CD4-positive, alpha-beta T cell treated with Interleukin-12 subunit alpha and Interleukin-12 subunit beta, for 1 hour (primary cell): ENCODE measurements at regions not wholly inside any gene's neighbourhood (a gene's known extent, or its start where the extent isn't known, plus 50 kb on each side); places are given as distances from the start of the nearest gene placed in this dataset.

Experiments
- DNase-seq: peaks from one replicate; pipeline ENCODE4 v3.0.0-alpha.2; 2020

GRCh38 chr16:64450177-64450576, 671.7 kb downstream of the CDH11 start:
- DNase-seq, result no peak

DNA sequence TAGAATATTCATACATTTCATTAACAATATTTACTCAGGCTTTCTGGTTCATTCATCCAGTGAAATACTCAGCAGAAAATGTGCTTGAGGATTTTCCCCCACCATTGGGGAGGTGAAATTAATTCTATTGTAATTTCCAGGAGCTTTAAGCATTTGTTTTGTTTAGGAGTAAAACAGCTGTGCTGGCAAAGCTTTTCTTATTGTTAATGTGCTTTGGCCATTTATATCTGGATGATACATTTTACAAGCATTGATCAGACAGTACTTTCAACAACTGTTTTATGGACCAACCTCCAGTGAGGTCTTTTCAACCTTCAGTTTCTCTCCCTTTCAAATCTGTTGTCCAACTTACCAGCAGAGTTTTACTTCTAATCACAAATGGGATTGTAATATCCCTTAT, 672.4 kb downstream of the CDH11 start:
- DNase-seq, result no peak

DNA sequence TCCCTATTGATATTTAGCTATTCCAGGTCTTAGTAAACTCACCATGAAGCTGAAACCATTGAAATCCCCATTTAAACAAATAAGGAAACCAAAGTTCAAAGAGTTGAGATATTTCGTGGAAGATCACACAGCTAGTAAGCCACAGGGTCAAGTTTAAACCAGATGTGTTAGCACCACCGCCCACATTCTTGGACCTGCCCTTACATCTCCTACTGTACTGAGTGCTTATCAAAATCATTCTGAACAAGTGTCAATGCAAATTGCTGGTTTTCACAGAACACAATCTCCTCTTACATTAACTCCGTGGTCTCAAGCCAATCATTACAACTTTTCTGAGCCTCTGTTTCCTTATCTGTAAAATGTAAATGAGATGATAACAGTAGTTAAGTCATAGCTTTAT, 676.2 kb downstream of the CDH11 start:
- DNase-seq, result no peak

- no peak for DNase-seq
Observed at GRCh38 chr16:64445245-64445644, 676.6 kb downstream of the CDH11 start.

- DNase-seq, result no peak
Observed at GRCh38 chr16:64440421-64440831, 681.4 kb downstream of the CDH11 start.

DNA sequence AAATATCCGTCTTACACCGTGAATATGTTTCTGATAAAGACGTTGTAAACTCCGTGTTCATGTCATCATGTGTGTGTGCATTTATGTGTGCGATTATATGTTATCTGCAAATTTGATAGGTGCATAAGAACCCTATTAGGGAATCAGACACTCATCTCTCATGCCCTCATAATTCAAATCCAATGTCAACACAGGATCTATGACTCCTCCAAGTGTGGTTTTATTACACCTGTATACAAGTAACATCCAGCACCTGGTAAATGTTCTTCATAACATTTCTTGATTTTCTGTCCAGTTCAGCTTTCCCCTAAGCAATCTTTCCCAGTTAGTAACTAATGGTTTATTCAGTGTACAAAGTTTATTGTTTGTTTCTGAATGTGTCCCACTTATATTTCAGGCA, 681.9 kb downstream of the CDH11 start:
- no peak for DNase-seq

- DNase-seq, result no peak
Observed at GRCh38 chr16:64437706-64438324, 684.0 kb downstream of the CDH11 start.

DNA sequence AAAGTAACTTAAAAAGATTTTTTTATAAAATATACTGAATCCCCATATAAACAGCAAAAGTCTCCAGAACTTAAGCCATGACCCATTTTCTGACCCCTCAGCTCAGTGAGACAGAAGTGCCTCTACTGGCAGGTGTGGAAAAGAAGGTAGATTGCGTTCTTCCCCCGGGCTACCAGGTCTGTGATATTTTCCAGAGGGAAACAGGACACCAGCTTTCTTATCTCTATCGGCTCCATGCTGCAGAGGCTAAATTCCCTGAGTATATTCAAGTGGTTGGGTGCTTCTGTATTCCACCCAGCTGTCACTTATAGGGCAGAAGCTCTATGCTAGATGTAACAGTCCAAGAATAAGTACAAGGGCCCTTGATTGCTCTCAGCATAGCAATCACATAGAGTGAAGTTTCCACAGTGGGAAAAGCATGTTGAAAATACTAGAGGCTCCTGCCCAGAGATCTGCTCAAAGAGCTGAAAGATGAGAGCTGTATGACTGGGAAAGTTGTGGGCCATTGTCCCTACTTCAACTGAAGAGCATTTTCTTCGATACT, 687.3 kb downstream of the CDH11 start:
- DNase-seq, result no peak

DNA sequence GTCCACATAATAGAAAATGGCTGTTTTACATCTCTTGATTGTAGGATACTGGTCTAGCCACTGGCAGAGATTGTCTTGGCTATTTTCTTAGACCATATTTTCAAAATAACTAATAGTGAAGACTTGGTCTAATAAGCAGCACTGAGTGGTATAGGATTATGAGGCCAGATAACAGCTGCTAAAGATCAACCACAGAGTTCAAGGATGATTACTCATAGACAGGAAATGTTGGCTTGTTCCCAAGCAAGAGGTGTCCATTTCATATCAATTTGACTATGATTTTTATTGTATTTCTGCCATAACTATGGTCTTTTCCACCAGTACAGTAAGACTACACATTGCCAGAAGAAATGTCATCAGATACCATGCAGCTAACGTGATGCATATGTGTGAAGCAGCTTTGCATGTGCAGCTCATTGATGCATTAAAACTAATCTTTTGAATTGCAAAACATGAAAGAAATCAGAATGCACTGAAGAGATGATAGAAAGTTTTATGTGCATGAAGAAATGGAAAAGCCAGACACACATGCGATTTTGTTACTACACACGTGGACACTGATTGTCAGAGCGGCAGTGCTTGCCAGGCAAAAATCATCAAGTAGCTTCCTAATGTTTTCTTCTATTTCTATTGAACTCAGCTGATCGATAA, 693.3 kb downstream of the CDH11 start:
- DNase-seq, result no peak

DNA sequence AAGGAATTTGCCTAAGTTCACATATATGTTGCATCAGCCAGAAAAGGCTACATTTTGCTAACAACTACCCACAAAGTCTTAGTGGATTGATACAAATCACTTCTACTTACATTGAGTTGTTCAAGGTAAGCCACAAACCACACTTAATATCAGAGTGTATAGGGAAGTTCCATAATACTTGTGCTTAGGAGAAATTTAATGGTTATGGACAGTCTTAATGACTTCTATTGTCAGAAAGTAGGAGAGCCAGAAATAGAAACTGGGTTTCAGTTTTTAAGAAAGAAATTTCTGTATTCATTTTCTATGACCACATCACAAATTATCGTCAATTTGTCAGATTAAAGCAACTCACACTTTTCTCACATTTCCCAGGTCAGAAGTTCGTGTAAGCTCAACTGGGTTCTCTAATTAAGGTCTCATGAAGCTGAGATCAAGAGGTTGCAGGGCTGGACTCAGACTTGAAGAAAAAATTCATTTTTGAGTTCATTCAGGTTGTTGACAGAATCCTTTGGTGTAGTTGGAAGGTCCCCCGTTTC, 695.7 kb downstream of the CDH11 start:
- no peak for DNase-seq

DNA sequence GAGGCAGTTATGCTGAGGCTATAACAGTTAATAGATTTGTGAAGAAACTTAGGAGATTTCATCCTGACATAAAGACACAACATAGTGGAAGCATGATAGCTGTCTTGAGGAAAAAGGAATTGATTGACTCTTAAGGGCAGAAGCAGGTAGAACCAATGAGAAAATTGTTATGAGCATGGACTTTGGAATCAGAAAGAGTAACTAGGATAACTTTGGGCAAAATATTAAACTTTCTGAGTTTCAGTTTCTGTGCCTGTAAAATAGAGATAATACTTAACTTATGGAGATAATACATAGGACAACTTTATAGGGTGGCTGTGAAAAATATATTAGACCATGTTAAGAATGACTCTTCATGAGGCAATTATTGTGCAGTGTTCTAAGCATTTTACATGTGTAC, 696.5 kb downstream of the CDH11 start:
- no peak for DNase-seq

- DNase-seq, result no peak
Observed at GRCh38 chr16:64422259-64422658, 699.6 kb downstream of the CDH11 start.

DNA sequence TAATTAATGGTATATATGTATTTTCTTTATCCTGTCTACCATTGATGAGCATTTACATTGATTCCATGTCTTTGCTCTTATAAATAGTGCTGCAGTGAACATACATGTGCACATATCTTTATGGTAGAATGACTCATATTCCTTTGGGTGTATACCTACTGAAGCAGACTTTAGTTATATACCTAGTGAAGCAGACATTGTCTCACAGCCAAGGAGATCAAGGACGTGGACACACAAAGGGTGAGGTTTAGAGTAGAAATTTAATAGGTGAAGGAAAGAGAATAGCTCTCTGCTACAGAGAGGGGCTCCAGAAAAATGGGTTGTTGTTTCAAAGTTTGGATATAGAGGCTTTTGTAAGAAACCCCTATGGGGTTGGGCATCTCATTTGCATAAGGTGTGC, 700.3 kb downstream of the CDH11 start:
- DNase-seq, result no peak

- DNase-seq, result no peak
Observed at GRCh38 chr16:64419832-64420231, 702.0 kb downstream of the CDH11 start.

GRCh38 chr16:64417711-64418227, 704.1 kb downstream of the CDH11 start:
- no peak for DNase-seq

GRCh38 chr16:64416216-64417005, 705.5 kb downstream of the CDH11 start:
- no peak for DNase-seq

DNA sequence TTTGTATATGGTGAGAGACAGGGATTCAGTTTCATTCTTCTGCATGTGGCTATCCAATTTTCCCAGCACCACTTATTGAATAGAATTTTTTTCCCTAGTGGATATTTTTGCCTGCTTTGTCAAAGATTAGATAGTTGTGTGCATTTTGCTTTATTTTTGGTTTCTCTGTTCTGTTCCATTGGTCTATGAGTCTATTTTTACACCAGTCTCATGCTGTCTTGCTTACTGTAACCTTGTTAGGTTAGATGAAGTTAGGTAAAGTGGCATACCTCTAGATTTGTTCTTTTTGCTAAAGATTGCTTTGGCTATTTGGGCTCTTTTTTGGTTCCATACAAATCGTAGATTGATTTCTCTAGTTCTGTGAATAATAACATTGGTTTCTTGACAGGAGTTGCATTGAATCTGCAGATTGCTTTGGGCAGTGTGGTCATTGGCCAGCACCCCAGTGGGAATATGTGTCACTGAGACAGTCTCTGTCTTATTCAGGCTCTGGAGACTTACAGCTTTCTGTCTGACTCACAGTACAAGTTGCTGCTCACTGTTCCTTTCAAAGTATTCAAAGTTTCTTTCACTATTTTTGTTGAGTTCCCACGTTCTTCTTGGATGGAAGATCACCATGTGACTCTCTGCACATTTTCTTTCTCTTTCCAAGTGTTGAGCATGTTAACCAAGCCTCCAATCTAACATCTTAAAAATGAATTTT, 709.1 kb downstream of the CDH11 start:
- no peak for DNase-seq

- DNase-seq, result no peak
Observed at GRCh38 chr16:64410306-64410705, 711.6 kb downstream of the CDH11 start.

- DNase-seq, result no peak
Observed at GRCh38 chr16:64409783-64410210, 712.1 kb downstream of the CDH11 start.

DNA sequence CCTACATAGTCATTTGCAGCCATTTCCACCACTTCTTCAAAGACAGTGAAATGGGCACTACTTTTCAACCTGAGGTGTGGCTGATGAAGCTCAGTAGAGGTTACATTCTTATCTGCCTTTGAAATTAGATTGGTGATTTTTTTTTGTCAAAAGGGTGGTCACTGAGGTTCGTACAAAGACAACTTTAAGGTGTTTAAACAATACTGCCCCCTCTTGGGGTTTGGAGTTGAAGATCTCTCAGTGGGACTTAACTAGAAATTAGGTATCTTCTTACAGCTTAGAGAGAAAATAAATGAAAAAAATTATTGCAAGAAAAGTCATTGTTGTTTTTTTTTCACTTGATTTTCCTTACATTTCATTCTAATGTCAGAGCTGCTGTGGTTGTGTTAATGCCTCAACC, 713.2 kb downstream of the CDH11 start:
- DNase-seq, result no peak

DNA sequence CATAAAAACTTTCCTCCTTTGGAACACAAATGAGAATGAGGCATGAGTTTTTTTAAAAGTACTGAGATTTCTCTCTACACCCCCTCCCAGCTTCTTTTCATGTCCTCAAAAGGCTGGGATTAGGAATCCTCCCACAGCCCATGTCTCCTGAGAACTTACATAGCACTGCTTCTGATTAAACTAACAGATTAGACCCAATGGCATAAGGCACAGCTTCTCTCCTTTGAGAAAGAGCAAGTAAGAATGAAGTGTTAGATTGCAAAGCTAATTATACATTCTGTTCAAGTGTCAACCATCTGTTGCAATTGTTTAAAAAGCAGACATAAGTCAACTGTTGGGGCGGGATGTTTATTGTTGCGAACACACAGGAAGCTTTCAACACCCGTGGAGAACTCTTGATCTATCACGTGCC, 715.1 kb downstream of the CDH11 start:
- no peak for DNase-seq

- DNase-seq, result no peak
Observed at GRCh38 chr16:64403352-64403751, 718.5 kb downstream of the CDH11 start.

GRCh38 chr16:64398793-64399192, 723.1 kb downstream of the CDH11 start:
- no peak for DNase-seq
